Panc1 (cell line): ENCODE measurements at regions not wholly inside any gene's neighbourhood (a gene's known extent, or its start where the extent isn't known, plus 50 kb on each side); places are given as distances from the start of the nearest gene placed in this dataset.

Source experiments
- ATAC-seq: fragments of 200-7000 bp; cut with Tn5 transposase; 2 replicates; pipeline ENCODE4 v1.9.1; 2020; ENCODE audit warnings: mild to moderate bottlenecking, moderate library complexity
- BruUV-seq: library from RNA; stranded (reverse); fragments of 400-500 nt; replicated peaks from 2 replicates; lab custom pipeline; 2021; lab: Mats Ljungman, UMichigan
- CTCF ChIA-PET: fragments of 300-600 bp; sonication (Branson Sonifier 250); formaldehyde crosslinking; loops from one replicate; lab custom pipeline; 2022; ENCODE audit warnings: antibody characterized with exemption; lab: Charles Lee
- POLR2A ChIA-PET: fragments of 300-600 bp; sonication (Branson Sonifier 250); formaldehyde crosslinking; loops from one replicate; lab custom pipeline; 2022; ENCODE audit warnings: antibody characterized with exemption; lab: Charles Lee
- DNase-seq: peaks from one replicate; pipeline ENCODE4 v3.0.0-alpha.2; 2010; ENCODE audit warnings: low read depth, low spot score
- H3K27ac ChIP-seq: 2 replicates; pipeline ENCODE4 v1.5.1; 2011; ENCODE audit warnings: mild to moderate bottlenecking, low read length, inconsistent platforms
- H3K27me3 ChIP-seq: fragments of 200-500 bp; sonication (Bioruptor generic); 2 replicates; pipeline ENCODE4 v1.6.0; 2014; ENCODE audit warnings: low read length, inconsistent platforms; ENCODE audit not compliant: control insufficient read depth, insufficient read depth
- H3K36me3 ChIP-seq: fragments of 200-500 bp; sonication (Bioruptor generic); 2 replicates; pipeline ENCODE4 v1.5.1; 2014; ENCODE audit warnings: inconsistent platforms, mild to moderate bottlenecking, low read length, moderate library complexity; ENCODE audit not compliant: control insufficient read depth, insufficient read depth
- H3K4me1 ChIP-seq: 2 replicates; pipeline ENCODE4 v1.5.1; 2011; ENCODE audit warnings: inconsistent platforms, mild to moderate bottlenecking, low read length, moderate library complexity; ENCODE audit not compliant: control insufficient read depth, insufficient read depth
- H3K4me3 ChIP-seq, 2 experiments: 2 replicates each; pipeline ENCODE4 v1.5.1; 2011 to 2012; ENCODE audit warnings: low read depth in 2 of 2, low read length in 2 of 2, mild to moderate bottlenecking in 2 of 2, inconsistent platforms in 1 of 2, moderate library complexity in 1 of 2
- H3K9me3 ChIP-seq: fragments of 200-500 bp; sonication (Bioruptor generic); 2 replicates; pipeline ENCODE4 v1.5.1; 2014; ENCODE audit warnings: low read depth, mild to moderate bottlenecking, inconsistent platforms, low read length, moderate library complexity; ENCODE audit not compliant: control insufficient read depth, insufficient read depth
- POLR2AphosphoS5 ChIP-seq: IDR thresholded peaks from 2 replicates; pipeline ENCODE4 v1.6.1; 2012; ENCODE audit warnings: mild to moderate bottlenecking, low read depth, low read length, moderate library complexity
- SIN3A ChIP-seq: IDR thresholded peaks from 2 replicates; pipeline ENCODE4 v1.6.1; 2012; ENCODE audit warnings: low read depth, mild to moderate bottlenecking, low read length, moderate library complexity, borderline replicate concordance; ENCODE audit not compliant: insufficient read depth
- TCF7L2 ChIP-seq: IDR thresholded peaks from 2 replicates; pipeline ENCODE4 v1.6.1; 2011; ENCODE audit warnings: mild to moderate bottlenecking, low read depth, low read length, inconsistent platforms
- in situ Hi-C: cut with HindIII; loops from 2 replicates; pipeline ENCODE4 v1.10.0; 2016; ENCODE audit warnings: low sequenced_read_pairs, low pct_unique_long_range_greater_than_20kb
- intact Hi-C: fragments of 100-400 bp; cut with micrococcal nuclease; formaldehyde crosslinking; loops from one replicate; pipeline ENCODE4 v1.10.0; 2022; ENCODE audit not compliant: unreplicated experiment
- TF ChIP-seq, protein P1 (sequence below): fragments of 450-650 bp; IDR thresholded peaks from 2 replicates; pipeline ENCODE4 v1.5.1; 2017; ENCODE audit warnings: mild to moderate bottlenecking
- TF ChIP-seq, protein P2 (sequence below), 2 experiments: IDR thresholded peaks; 2 replicates each; pipeline ENCODE4 v1.6.1; 2011 to 2012; ENCODE audit warnings: low read depth in 2 of 2, control low read depth in 1 of 2, low read length in 1 of 2, mild to moderate bottlenecking in 1 of 2, moderate library complexity in 1 of 2; ENCODE audit not compliant: insufficient read depth in 1 of 2

DNA sequence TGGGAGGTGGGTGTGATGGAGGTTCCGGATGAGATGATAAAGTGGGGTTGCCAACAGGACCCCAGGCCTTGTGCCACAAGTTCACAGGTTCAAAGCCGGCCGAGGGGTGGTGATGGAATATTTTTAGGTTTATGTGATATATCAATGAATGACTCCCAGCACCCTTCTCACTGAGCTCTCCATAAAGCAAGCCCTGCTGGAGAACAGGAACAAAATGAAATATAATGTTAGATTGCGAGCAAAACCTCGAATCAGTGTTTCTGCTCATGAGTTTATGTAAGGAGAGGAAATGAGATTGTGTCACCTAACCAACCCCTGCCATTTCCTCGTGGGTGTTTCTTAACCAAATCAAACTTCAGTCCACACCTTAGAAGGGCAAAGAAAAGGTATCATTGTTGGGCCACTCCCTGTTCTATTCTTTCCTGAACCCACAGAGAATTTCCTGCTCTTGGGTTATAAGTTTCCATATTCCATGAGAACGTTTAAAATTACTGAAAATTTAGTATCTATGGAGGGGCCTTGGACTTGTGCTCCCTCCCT lies 192.2 kb upstream of the EXOC2 start:
- no peak for ATAC-seq
- BruUV-seq = no TSS peak
- H3K9me3 ChIP-seq = no peaks in the 10 kb centered on the region

DNA sequence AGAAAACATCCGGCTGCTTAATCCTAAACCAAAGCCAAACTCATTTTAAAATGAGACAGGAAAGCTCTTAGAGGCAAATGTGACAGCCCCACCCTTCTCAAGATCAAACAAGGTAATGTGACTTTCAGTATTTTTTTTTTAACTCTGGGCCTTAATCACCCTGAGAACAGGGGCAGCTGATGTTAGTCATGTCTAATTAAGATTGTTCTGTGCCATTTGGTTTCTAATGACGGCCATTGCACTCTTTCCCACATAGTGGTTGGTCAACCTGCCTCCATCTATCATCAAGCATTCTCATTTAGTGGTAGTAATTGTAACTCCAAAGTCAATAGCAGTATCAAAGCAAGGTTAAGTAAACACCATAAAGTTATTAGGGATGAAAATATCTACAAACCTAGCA lies 191.6 kb upstream of the EXOC2 start:
- Histone ChIP-seq H3K27me3 (no peaks in the 10 kb centered on the region), H3K4me1 (no peaks in the 10 kb centered on the region), H3K27ac (no peak overlapping the region), H3K36me3 (no peaks in the 10 kb centered on the region), H3K4me3 (no peak overlapping the region), H3K9me3 (no peaks in the 10 kb centered on the region)
- CTCF ChIA-PET = no interaction called here
- intact Hi-C loops (no loop called here), in situ Hi-C loops (no loop called here)
- ATAC-seq (no peak), DNase-seq (no peak)
- BruUV-seq = no TSS peak
- TF ChIP-seq, protein P1, sequence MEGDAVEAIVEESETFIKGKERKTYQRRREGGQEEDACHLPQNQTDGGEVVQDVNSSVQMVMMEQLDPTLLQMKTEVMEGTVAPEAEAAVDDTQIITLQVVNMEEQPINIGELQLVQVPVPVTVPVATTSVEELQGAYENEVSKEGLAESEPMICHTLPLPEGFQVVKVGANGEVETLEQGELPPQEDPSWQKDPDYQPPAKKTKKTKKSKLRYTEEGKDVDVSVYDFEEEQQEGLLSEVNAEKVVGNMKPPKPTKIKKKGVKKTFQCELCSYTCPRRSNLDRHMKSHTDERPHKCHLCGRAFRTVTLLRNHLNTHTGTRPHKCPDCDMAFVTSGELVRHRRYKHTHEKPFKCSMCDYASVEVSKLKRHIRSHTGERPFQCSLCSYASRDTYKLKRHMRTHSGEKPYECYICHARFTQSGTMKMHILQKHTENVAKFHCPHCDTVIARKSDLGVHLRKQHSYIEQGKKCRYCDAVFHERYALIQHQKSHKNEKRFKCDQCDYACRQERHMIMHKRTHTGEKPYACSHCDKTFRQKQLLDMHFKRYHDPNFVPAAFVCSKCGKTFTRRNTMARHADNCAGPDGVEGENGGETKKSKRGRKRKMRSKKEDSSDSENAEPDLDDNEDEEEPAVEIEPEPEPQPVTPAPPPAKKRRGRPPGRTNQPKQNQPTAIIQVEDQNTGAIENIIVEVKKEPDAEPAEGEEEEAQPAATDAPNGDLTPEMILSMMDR = no peak
- POLR2A ChIA-PET = interaction anchor here (0.6 kb wide), 1 partner anchor 1849 kb away, joined by 3 read pairs; no protein-coding TSS in a partner anchor

More for the DNA sequence above, 192.2 kb upstream of the EXOC2 start:
- intact Hi-C loops = no loop called here
- ChIA-PET POLR2A (no interaction called here), CTCF (no interaction called here)
- no peak for DNase-seq
- TF ChIP-seq, protein P2, sequence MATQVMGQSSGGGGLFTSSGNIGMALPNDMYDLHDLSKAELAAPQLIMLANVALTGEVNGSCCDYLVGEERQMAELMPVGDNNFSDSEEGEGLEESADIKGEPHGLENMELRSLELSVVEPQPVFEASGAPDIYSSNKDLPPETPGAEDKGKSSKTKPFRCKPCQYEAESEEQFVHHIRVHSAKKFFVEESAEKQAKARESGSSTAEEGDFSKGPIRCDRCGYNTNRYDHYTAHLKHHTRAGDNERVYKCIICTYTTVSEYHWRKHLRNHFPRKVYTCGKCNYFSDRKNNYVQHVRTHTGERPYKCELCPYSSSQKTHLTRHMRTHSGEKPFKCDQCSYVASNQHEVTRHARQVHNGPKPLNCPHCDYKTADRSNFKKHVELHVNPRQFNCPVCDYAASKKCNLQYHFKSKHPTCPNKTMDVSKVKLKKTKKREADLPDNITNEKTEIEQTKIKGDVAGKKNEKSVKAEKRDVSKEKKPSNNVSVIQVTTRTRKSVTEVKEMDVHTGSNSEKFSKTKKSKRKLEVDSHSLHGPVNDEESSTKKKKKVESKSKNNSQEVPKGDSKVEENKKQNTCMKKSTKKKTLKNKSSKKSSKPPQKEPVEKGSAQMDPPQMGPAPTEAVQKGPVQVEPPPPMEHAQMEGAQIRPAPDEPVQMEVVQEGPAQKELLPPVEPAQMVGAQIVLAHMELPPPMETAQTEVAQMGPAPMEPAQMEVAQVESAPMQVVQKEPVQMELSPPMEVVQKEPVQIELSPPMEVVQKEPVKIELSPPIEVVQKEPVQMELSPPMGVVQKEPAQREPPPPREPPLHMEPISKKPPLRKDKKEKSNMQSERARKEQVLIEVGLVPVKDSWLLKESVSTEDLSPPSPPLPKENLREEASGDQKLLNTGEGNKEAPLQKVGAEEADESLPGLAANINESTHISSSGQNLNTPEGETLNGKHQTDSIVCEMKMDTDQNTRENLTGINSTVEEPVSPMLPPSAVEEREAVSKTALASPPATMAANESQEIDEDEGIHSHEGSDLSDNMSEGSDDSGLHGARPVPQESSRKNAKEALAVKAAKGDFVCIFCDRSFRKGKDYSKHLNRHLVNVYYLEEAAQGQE (IDR thresholded peaks at IDR 0.05; ENCODE audit: insufficient read depth in 1 of 2, low read depth in 2 of 2, low read length in 1 of 2) = no peak
- TF ChIP-seq SIN3A = no peak
- no peak for TF ChIP-seq TCF7L2
- no peak for TF ChIP-seq POLR2AphosphoS5
- TF ChIP-seq, protein P1 = no peak
- Histone ChIP-seq H3K27me3 (no peaks in the 10 kb centered on the region), H3K4me3 (no peak overlapping the region), H3K4me1 (no peaks in the 10 kb centered on the region), H3K36me3 (no peaks in the 10 kb centered on the region), H3K27ac (no peak overlapping the region)
- in situ Hi-C loops = no loop called here
